ENCODE measurements at regions not wholly inside any gene's neighbourhood (a gene's known extent, or its start where the extent isn't known, plus 50 kb on each side); places are given as distances from the start of the nearest gene placed in this dataset.

DNA sequence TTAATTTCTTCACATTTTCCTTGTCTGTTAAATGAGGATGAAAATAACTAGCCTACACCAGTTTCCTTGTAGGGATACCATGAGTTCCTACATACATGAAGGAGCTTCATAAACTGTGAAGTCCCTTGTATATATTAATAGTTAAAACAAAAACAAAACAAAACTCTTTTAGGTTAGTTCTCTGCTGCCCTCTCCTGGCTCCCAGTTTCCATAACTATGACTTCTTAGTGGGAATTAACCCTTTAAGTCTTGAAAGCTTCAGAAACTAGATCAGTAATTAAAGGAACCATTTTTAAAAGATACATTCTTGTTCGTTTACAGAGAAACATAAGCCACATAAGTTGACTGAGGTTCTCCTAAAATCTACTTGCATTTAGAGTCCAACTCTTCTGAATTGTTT is 500.0 kb upstream of the C9orf72 start:
- peak; percentile 36 for TF ChIP-seq CTCF (conservative IDR thresholded peaks at IDR 0.05; ENCODE audit: control insufficient read depth, insufficient read depth, low read depth, low read length)
- peak; percentile 45 for DNase-seq (ENCODE audit: low read depth)
- H3K4me3 ChIP-seq (ENCODE audit: control insufficient read depth, low read depth, low read length): no peak overlapping the region

DNA sequence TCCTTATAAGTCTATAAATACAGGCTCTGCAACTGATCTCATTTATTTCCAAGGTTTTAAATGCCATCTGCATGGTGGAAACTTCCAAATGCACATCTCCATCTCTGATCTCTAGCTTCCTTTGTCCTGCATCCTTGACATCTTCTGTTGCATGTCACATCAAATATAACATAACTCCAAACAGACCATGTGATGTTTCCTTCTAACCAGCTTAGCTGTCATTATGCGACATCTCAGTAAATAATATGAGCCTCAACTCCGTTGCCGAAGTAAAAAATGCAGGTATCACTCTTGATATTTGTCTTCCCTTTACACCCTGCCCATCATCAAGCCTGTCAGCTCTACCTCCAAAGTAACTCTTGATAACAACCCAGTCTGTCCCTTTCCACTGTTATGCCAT is 506.4 kb upstream of the C9orf72 start:
- no peak for TF ChIP-seq CTCF (conservative IDR thresholded peaks at IDR 0.05; ENCODE audit: control insufficient read depth, insufficient read depth, low read depth, low read length)
- H3K4me3 ChIP-seq (ENCODE audit: control insufficient read depth, low read depth, low read length): no peak overlapping the region
- no peak for DNase-seq (ENCODE audit: low read depth)

DNA sequence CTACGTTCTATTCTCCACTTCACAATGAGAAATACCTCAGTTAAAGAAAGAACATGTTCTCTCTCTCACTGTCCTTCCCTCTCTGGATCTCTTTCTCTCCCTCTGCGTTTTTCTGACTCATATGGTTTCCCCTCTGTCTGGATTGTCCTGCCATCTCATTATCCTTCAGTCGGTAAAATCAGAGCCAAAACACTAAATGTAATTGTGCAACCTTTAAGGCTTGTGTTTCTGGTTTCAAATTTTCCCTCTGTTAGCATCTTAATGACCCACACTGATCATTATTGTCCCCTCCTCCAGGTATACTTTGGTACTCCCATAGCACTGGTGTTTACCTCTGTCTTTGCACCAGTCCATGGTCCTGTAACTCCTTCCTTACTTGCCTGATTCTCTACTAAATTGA is 509.4 kb upstream of the C9orf72 start:
- no peak for DNase-seq (ENCODE audit: low read depth)
- TF ChIP-seq CTCF (conservative IDR thresholded peaks at IDR 0.05; ENCODE audit: control insufficient read depth, insufficient read depth, low read depth, low read length): no peak
- no peak overlapping the region for H3K4me3 ChIP-seq (ENCODE audit: control insufficient read depth, low read depth, low read length)

- no peak for DNase-seq (ENCODE audit: low read depth)
- H3K4me3 ChIP-seq (ENCODE audit: control insufficient read depth, low read depth, low read length): no peak overlapping the region
- TF ChIP-seq CTCF (conservative IDR thresholded peaks at IDR 0.05; ENCODE audit: control insufficient read depth, insufficient read depth, low read depth, low read length): no peak
Measured at GRCh38 chr9:28086881-28087280, 513.6 kb upstream of the C9orf72 start.

DNA sequence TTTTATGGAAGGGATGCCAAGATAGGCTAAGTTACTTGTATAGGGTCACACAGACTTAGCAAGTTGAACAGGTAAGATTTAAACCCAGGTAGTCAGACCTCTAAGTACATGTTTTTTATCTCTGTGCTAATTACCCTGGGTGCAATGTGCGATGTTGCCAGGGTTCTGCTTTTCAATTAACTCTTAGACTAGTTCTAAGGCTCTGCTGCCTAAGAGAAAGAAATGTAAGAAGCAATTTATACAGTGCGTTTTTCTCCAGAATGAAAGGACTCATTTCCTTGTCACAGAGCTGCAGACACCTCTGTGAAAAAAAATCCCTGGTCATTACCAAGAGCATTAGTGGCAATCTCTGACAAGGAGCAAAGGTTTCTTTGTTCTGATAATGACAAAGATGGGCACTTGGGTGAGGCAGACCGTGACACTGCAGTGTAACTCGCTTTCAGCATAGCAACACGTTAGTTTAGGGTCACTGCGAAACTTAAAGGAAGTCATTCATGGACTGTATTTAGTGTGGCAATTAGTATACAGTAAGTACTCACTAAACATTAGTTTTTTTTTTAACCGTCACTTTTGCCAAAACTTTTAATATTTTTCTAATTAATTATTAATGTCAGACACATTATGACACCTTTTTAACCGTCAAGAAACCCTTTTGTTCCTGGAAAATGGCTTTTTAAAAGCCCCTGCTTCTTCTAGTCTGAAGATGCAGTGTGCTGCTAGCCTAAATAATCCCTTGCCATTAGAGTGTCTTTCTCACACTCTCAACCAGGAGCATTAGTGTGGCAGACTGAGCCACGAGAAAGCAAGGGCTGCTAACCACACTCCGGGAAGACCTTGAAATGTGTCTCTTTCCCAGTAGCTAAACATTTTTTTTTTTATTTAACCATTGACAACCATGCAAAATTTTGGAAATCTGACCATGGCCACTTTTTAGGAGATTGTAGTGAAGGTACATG is 520.0 kb upstream of the C9orf72 start:
- no peak overlapping the region for H3K4me3 ChIP-seq (ENCODE audit: control insufficient read depth, low read depth, low read length)
- TF ChIP-seq CTCF (conservative IDR thresholded peaks at IDR 0.05; ENCODE audit: control insufficient read depth, insufficient read depth, low read depth, low read length): no peak
- no peak for DNase-seq (ENCODE audit: low read depth)

- DNase-seq (ENCODE audit: low read depth): no peak
- H3K4me3 ChIP-seq (ENCODE audit: control insufficient read depth, low read depth, low read length): no peak overlapping the region
- no peak for TF ChIP-seq CTCF (conservative IDR thresholded peaks at IDR 0.05; ENCODE audit: control insufficient read depth, insufficient read depth, low read depth, low read length)
Measured at GRCh38 chr9:28101509-28101908, 528.2 kb upstream of the C9orf72 start.
